Bronchial epithelial cell (primary cell): ENCODE measurements at regions not wholly inside any gene's neighbourhood (a gene's known extent, or its start where the extent isn't known, plus 50 kb on each side); places are given as distances from the start of the nearest gene placed in this dataset.
A peak's percentile ranks its signal among the peaks of the same experiment; 100 is the strongest.

ENCODE experiments used
- DNase-seq: peaks from one replicate; pipeline ENCODE4 v3.0.0-alpha.2; 2010; ENCODE audit warnings: low read depth
- FAIRE-seq: peaks from 2 replicates; lab custom pipeline; 2011; peaks lifted over from hg19 to GRCh38; lab: Jason Lieb, UNC
- H3K27me3 ChIP-seq: 2 replicates; pipeline ENCODE4 v1.5.1; 2011; ENCODE audit warnings: low read length; ENCODE audit not compliant: control insufficient read depth, insufficient read depth
- H3K36me3 ChIP-seq: 2 replicates; pipeline ENCODE4 v1.5.1; 2011; ENCODE audit warnings: low read length; ENCODE audit not compliant: control insufficient read depth, insufficient read depth
- H3K4me3 ChIP-seq: 2 replicates; pipeline ENCODE4 v1.5.1; 2011; ENCODE audit warnings: mild to moderate bottlenecking, low read depth, low read length, control low read depth
- CTCF ChIP-seq: IDR thresholded peaks from 2 replicates; pipeline ENCODE4 v1.5.1; 2011; ENCODE audit warnings: mild to moderate bottlenecking, moderate library complexity, low read length, control low read depth, inconsistent platforms; ENCODE audit not compliant: insufficient read depth, severe bottlenecking

- H3K4me3 ChIP-seq: no peak overlapping the region
- FAIRE-seq: no peak
- no peak for DNase-seq
- no peaks in the 10 kb centered on the region for H3K27me3 ChIP-seq
- TF ChIP-seq CTCF: no peak
- no peaks in the 10 kb centered on the region for H3K36me3 ChIP-seq
These were observed 104.3 kb upstream of the IGSF1 start for GRCh38 chrX:131393426-131393825.

DNA sequence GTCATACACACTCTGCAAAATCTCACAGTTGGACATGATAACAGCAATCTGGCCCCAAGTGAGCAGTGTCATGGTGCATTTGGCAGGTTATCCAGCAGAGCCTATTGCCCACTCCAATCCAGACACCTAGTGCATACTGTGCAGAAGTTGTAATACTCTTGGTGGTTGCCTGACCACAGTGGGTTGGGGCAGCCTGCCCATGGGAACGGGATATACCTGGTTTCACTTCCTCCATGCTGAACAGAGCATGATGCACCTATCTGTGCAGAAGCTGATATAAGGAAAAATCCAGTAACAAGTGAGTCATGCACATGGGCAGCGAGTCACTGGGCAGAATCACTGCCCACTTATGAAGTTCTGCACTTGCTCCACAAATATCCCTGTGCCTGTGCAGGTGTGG, 105.3 kb upstream of the IGSF1 start:
- no peak for TF ChIP-seq CTCF
- Histone ChIP-seq H3K27me3 (no peaks in the 10 kb centered on the region), H3K4me3 (no peak overlapping the region), H3K36me3 (no peaks in the 10 kb centered on the region)
- FAIRE-seq (no peak), DNase-seq (peak; percentile 5)

- DNase-seq (no peak), FAIRE-seq (no peak)
- TF ChIP-seq CTCF: no peak
- no peak overlapping the region for H3K4me3 ChIP-seq
- no peaks in the 10 kb centered on the region for H3K36me3 ChIP-seq
- no peaks in the 10 kb centered on the region for H3K27me3 ChIP-seq
These were observed 108.8 kb upstream of the IGSF1 start for GRCh38 chrX:131397891-131398290.

GRCh38 chrX:131399678-131400428, 110.7 kb upstream of the IGSF1 start:
- DNase-seq (no peak), FAIRE-seq (peak; percentile 64)
- no peak for TF ChIP-seq CTCF
- Histone ChIP-seq H3K27me3 (no peaks in the 10 kb centered on the region), H3K36me3 (no peaks in the 10 kb centered on the region), H3K4me3 (no peak overlapping the region)

DNA sequence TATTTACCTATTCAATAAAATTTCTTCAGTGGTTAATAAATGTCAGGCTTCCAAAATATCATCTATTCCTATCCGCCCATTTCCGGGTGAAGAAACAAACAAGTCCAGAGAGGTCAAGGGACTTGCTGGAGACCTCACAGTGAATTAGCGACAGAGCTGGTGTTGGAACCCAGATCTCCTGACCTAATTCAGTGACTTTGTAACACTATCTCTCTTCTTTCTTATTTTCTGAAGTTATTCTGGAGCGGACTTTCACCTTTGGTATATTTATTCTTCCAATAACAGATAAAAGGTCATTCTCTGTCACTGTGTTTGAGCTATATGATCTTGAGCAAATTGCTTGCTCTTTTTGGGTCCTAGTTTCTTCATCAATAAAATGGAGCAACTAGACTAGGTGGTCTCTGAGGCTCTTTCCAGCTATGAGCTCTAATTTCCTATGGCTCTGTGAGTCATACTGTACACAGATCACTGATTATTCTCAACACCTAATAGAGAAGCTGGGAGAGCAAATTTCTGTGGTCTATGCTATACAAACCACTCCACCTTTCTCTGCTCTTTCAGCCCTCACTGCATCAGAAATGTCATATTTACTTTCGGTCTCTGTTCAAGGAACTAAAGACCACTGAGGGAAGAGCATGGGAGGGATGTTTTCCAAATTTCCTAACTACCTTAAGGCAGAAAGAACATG, 113.2 kb upstream of the IGSF1 start:
- DNase-seq (no peak), FAIRE-seq (no peak)

More for the DNA sequence above, 113.2 kb upstream of the IGSF1 start:
- H3K36me3 ChIP-seq: no peaks in the 10 kb centered on the region
- H3K4me3 ChIP-seq: no peak overlapping the region
- no peak for TF ChIP-seq CTCF
- H3K27me3 ChIP-seq: no peaks in the 10 kb centered on the region
